T-helper 17 cell (primary cell): ENCODE measurements at regions not wholly inside any gene's neighbourhood (a gene's known extent, or its start where the extent isn't known, plus 50 kb on each side); places are given as distances from the start of the nearest gene placed in this dataset.

Experiments
- ATAC-seq: fragments of 150-1000 bp; cut with Tn5 transposase; 2 replicates; pipeline ENCODE4 v1.10.0; 2021; ENCODE audit warnings: mild to moderate bottlenecking, moderate library complexity
- DNase-seq, 3 donors: peaks; one replicate each; pipeline versions ENCODE4 v3.0.0 to v3.0.0-alpha.2; 2020 to 2021
- H3K9me3 ChIP-seq: one replicate; pipeline ENCODE4 v1.7.0; 2013; ENCODE audit warnings: low read length, mild to moderate bottlenecking; ENCODE audit not compliant: control insufficient read depth, poor library complexity, severe bottlenecking
- H3K27ac Mint-ChIP-seq: one replicate; pipeline ENCODE4 v1.8.0; 2022; ENCODE audit warnings: mild to moderate bottlenecking, moderate library complexity, mixed read lengths
- H3K27me3 Mint-ChIP-seq: one replicate; pipeline ENCODE4 v1.8.0; 2022; ENCODE audit warnings: mixed read lengths
- H3K36me3 Mint-ChIP-seq: one replicate; pipeline ENCODE4 v1.8.0; 2022; ENCODE audit warnings: low read depth, mixed read lengths
- H3K4me1 Mint-ChIP-seq: one replicate; pipeline ENCODE4 v1.8.0; 2022; ENCODE audit warnings: mild to moderate bottlenecking, mixed read lengths
- H3K4me3 Mint-ChIP-seq: one replicate; pipeline ENCODE4 v1.8.0; 2022; ENCODE audit warnings: mild to moderate bottlenecking, moderate library complexity, mixed read lengths

DNA sequence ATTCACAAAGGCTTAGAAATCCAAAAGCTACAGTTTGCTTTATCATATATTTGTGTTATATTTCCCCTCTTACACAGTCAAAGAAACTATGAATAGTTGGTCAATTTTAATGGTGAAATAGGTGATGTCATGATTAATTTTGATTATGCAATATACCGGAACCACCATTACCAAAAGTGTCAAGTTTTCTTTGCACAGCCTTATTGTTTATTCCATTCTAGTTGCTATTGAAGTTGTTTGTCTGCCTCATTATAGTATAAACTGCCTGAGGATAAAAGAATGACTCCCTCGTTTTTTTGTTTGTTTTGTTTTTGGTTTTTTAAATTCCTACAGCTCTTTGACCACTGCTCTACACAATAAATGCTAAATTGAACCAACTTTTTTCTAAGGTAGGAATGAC lies 690.6 kb upstream of the ZP4 start:
- no peak overlapping the region for H3K4me3 Mint-ChIP-seq
- DNase-seq (no peak), ATAC-seq (no peak)
- no peaks in the 10 kb centered on the region for H3K27me3 Mint-ChIP-seq
- no peaks in the 10 kb centered on the region for H3K4me1 Mint-ChIP-seq
- H3K9me3 ChIP-seq, result no peaks in the 10 kb centered on the region
- no peak overlapping the region for H3K27ac Mint-ChIP-seq
- no peaks in the 10 kb centered on the region for H3K36me3 Mint-ChIP-seq

GRCh38 chr1:238568735-238569134 lies 678.0 kb upstream of the ZP4 start:
- H3K27ac Mint-ChIP-seq, result no peak overlapping the region
- H3K36me3 Mint-ChIP-seq, result no peaks in the 10 kb centered on the region
- no peaks in the 10 kb centered on the region for H3K27me3 Mint-ChIP-seq
- no peaks in the 10 kb centered on the region for H3K4me1 Mint-ChIP-seq
- H3K4me3 Mint-ChIP-seq, result no peak overlapping the region
- ATAC-seq (no peak), DNase-seq (no peak)
- no peaks in the 10 kb centered on the region for H3K9me3 ChIP-seq

GRCh38 chr1:238562341-238562740 lies 671.6 kb upstream of the ZP4 start:
- DNase-seq (no peak), ATAC-seq (no peak)
- Mint-ChIP-seq H3K36me3 (no peaks in the 10 kb centered on the region), H3K27ac (no peak overlapping the region), H3K4me1 (no peaks in the 10 kb centered on the region), H3K4me3 (no peak overlapping the region), H3K27me3 (no peaks in the 10 kb centered on the region)
- H3K9me3 ChIP-seq, result peaks cover 5% of the 10 kb centered on the region

DNA sequence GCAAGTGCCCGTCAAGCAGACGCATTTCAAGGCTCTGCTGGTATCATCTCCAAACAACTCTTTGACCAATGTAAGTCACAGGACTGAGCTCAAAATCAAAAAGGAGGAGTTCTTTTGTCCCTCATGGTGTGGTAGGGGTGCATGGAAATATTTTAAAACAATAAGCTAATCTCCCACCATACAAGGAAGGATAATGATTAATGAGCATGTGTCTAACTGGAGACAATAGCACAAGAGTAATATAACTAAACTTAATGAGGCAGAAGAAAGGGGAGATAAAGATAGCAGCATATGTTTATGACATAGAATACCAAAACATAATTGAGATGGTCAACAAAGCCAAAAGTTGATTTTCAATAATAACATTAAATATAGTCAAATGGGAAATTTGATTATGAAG lies 668.0 kb upstream of the ZP4 start:
- H3K9me3 ChIP-seq, result peaks cover 5% of the 10 kb centered on the region
- H3K27me3 Mint-ChIP-seq, result no peaks in the 10 kb centered on the region
- DNase-seq, result no peak
- no peaks in the 10 kb centered on the region for H3K36me3 Mint-ChIP-seq
- ATAC-seq, result no peak
- H3K4me1 Mint-ChIP-seq, result no peaks in the 10 kb centered on the region
- no peak overlapping the region for H3K4me3 Mint-ChIP-seq
- no peak overlapping the region for H3K27ac Mint-ChIP-seq

GRCh38 chr1:238558156-238558555 lies 667.4 kb upstream of the ZP4 start:
- H3K4me1 Mint-ChIP-seq, result no peaks in the 10 kb centered on the region
- peaks cover 5% of the 10 kb centered on the region for H3K9me3 ChIP-seq
- no peak overlapping the region for H3K27ac Mint-ChIP-seq
- H3K27me3 Mint-ChIP-seq, result no peaks in the 10 kb centered on the region
- H3K36me3 Mint-ChIP-seq, result no peaks in the 10 kb centered on the region
- DNase-seq, result no peak
- H3K4me3 Mint-ChIP-seq, result no peak overlapping the region
- no peak for ATAC-seq

DNA sequence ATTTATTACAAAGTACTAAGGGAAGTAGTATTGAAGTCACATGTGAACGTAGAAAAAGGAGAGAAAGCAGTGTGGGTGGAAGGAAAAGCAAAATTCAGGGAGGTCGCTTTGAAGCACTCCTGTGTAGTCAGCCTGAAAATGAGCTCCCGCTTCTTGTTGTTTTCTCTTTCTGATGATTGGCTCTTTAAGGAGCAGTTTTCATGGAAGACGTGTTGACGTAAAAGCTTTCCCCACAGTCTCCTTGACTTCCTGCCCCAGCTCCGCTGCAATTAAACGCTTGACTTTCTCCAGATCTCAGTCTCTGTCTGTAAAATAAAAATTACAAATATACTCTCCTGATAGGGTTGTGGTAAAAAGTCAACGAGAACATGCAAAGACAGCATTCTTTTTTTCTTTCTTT lies 661.5 kb upstream of the ZP4 start:
- no peaks in the 10 kb centered on the region for H3K4me1 Mint-ChIP-seq
- no peak overlapping the region for H3K4me3 Mint-ChIP-seq
- DNase-seq (no peak), ATAC-seq (no peak)
- no peaks in the 10 kb centered on the region for H3K9me3 ChIP-seq
- H3K27ac Mint-ChIP-seq, result no peak overlapping the region
- no peaks in the 10 kb centered on the region for H3K27me3 Mint-ChIP-seq
- no peaks in the 10 kb centered on the region for H3K36me3 Mint-ChIP-seq

GRCh38 chr1:238549137-238549536 lies 658.4 kb upstream of the ZP4 start:
- no peak for ATAC-seq
- DNase-seq, result no peak
- Mint-ChIP-seq H3K36me3 (no peaks in the 10 kb centered on the region), H3K27ac (no peak overlapping the region), H3K27me3 (no peaks in the 10 kb centered on the region), H3K4me3 (no peak overlapping the region), H3K4me1 (no peaks in the 10 kb centered on the region)
- H3K9me3 ChIP-seq, result no peaks in the 10 kb centered on the region

GRCh38 chr1:238546118-238546517 lies 655.4 kb upstream of the ZP4 start:
- no peaks in the 10 kb centered on the region for H3K27me3 Mint-ChIP-seq
- no peaks in the 10 kb centered on the region for H3K36me3 Mint-ChIP-seq
- DNase-seq (no peak), ATAC-seq (no peak)
- H3K27ac Mint-ChIP-seq, result no peak overlapping the region
- H3K4me1 Mint-ChIP-seq, result no peaks in the 10 kb centered on the region
- H3K4me3 Mint-ChIP-seq, result no peak overlapping the region
- H3K9me3 ChIP-seq, result no peaks in the 10 kb centered on the region

DNA sequence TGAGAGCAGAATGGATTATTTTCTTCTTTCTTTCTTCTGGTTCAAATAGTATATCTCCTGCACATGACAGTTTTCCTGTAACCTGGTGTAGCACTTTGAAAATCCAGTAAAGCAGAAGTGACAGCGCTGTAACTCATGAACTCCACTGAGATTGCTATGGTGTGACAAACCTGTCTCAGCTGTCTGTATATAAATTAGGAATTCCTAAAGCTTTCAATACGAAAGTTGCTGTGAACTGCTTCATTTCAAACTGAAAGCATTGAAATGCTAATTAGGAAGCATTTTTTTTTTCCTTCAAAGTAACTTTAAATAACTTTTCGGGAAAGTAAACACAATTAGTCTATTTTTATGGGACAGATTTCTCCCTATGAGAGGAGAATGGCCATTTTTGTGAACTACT lies 646.9 kb upstream of the ZP4 start:
- Mint-ChIP-seq H3K36me3 (no peaks in the 10 kb centered on the region), H3K4me3 (no peak overlapping the region), H3K27ac (no peak overlapping the region)

DNA sequence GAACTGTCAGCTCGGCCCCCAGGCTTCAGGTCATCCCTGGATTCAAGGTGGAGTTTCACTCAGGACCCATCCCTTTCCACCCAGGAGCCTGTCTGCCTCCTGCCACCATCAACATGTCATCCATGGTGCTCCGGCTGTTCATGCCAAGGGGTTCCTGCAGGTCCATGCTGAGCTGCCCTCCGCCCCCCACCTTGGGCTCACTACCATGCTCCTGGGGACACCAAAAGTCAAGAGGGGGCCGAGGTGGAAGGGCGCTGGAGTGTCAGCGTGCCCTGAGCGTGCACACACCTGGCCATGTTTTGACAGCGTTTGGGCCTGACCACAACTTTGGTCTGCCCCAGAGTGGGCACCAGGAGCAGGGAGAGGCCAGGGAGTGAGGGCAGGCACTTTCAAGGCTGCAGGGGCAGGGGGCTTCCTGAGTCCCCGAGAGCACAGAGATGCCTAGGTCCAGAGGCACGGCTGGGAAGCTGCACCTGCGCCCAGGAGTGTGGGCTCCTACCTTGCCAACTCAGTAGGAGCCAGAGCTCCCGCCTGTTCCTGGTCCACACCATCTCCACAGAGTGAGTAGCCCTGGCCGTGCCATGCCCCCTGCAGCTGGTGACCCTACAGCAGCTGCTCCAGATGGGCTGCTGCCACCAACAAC lies 639.6 kb upstream of the ZP4 start:
- no peaks in the 10 kb centered on the region for H3K9me3 ChIP-seq
- no peaks in the 10 kb centered on the region for H3K36me3 Mint-ChIP-seq
- no peaks in the 10 kb centered on the region for H3K4me1 Mint-ChIP-seq
- ATAC-seq (no peak), DNase-seq (no peak)
- no peaks in the 10 kb centered on the region for H3K27me3 Mint-ChIP-seq
- no peak overlapping the region for H3K27ac Mint-ChIP-seq
- no peak overlapping the region for H3K4me3 Mint-ChIP-seq

More for the DNA sequence above, 646.9 kb upstream of the ZP4 start:
- Mint-ChIP-seq H3K27me3 (no peaks in the 10 kb centered on the region), H3K4me1 (no peaks in the 10 kb centered on the region)
- no peaks in the 10 kb centered on the region for H3K9me3 ChIP-seq
- DNase-seq (no peak), ATAC-seq (no peak)

DNA sequence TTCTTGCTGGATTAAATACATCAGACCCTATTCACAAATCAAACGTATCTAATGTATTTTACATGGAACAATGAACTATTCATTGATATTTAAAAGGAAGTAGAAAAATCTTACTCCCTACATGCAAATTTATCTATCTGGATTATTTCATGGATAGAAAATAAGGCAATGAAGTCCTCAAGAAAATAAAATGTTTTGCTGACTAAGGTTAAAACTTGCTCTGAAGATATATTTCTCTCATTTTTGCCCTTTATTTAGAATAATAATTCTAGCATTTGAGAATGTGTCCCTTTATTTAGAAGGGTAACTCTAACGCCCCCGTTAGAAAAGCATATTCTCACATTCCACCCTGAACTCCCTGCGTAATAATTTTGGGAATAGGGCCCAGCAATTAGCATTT lies 627.0 kb upstream of the ZP4 start:
- H3K27me3 Mint-ChIP-seq, result no peaks in the 10 kb centered on the region
- ATAC-seq (no peak), DNase-seq (no peak)
- H3K36me3 Mint-ChIP-seq, result no peaks in the 10 kb centered on the region
- H3K9me3 ChIP-seq, result no peaks in the 10 kb centered on the region
- H3K4me3 Mint-ChIP-seq, result no peak overlapping the region
- no peak overlapping the region for H3K27ac Mint-ChIP-seq
- no peaks in the 10 kb centered on the region for H3K4me1 Mint-ChIP-seq

- DNase-seq (no peak), ATAC-seq (no peak)
- no peaks in the 10 kb centered on the region for H3K9me3 ChIP-seq
- Mint-ChIP-seq H3K4me1 (no peaks in the 10 kb centered on the region), H3K27ac (no peak overlapping the region), H3K4me3 (no peak overlapping the region), H3K36me3 (no peaks in the 10 kb centered on the region), H3K27me3 (no peaks in the 10 kb centered on the region)
Observed at GRCh38 chr1:238501290-238501689, 610.6 kb upstream of the ZP4 start.

DNA sequence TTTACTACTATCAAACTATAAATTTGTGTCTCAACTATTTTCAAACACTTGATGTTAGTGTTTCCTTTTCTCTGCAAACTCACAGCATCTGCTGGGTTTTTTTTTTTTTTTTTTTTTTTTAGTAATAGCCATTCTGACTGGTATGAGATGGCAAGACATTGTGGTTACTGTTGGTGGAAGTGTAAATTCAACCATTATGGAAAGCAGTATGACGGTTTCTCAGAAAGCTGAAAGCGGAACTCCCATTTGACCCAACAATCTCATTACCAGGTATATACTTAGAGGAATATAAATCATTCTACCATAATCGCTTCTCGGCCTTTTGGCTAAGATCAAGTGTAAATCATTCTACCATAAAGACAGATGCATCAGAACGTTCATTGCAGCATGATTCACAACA lies 608.3 kb upstream of the ZP4 start:
- Mint-ChIP-seq H3K27me3 (no peaks in the 10 kb centered on the region), H3K27ac (no peak overlapping the region), H3K36me3 (no peaks in the 10 kb centered on the region), H3K4me1 (no peaks in the 10 kb centered on the region), H3K4me3 (no peak overlapping the region)
- no peak for DNase-seq
- H3K9me3 ChIP-seq, result no peaks in the 10 kb centered on the region
- no peak for ATAC-seq

DNA sequence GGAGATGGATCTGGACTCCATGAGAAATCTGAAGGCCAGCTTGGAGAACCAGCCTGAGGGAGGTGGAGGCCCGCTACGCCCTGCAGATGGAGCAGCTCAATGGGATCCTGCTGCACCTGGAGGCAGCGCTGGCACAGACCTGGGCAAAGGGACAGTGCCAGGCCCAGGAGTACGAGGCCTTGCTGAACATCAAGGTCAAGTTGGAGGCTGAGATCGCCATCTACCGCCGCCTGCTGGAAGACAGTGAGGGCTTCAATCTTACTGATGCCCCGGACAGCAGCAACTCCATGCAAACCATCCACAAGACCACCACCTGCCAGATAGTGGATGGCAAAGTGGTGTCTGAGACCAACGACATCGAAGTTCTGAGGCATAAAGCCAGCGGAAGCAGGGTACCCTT lies 601.5 kb upstream of the ZP4 start:
- no peaks in the 10 kb centered on the region for H3K36me3 Mint-ChIP-seq
- no peaks in the 10 kb centered on the region for H3K27me3 Mint-ChIP-seq
- H3K4me1 Mint-ChIP-seq, result no peaks in the 10 kb centered on the region
- H3K4me3 Mint-ChIP-seq, result no peak overlapping the region
- H3K9me3 ChIP-seq, result no peaks in the 10 kb centered on the region
- ATAC-seq (no peak), DNase-seq (no peak)
- no peak overlapping the region for H3K27ac Mint-ChIP-seq
